ENCODE measurements at regions not wholly inside any gene's neighbourhood (a gene's known extent, or its start where the extent isn't known, plus 50 kb on each side); places are given as distances from the start of the nearest gene placed in this dataset.

DNA sequence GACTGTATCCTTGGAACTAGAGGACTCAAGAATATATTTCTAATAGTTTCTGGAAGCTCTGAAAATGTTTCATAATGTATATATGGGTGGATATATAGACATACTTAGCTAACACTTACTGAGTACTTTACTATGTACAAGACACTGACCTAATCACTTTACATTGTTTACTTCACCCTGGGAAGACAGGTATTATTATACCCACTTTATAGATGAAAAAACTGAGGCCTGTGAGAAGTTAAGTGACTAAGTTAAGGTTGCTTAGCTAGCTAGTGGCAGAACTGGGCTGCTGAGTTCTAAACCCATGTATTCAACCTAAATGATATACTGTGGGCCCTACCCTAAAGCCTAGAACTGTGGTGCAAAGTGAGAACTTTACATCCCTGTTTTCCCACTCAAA is 79.1 kb upstream of the SSTR1 start:
- TF ChIP-seq, protein P1, sequence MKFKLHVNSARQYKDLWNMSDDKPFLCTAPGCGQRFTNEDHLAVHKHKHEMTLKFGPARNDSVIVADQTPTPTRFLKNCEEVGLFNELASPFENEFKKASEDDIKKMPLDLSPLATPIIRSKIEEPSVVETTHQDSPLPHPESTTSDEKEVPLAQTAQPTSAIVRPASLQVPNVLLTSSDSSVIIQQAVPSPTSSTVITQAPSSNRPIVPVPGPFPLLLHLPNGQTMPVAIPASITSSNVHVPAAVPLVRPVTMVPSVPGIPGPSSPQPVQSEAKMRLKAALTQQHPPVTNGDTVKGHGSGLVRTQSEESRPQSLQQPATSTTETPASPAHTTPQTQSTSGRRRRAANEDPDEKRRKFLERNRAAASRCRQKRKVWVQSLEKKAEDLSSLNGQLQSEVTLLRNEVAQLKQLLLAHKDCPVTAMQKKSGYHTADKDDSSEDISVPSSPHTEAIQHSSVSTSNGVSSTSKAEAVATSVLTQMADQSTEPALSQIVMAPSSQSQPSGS (CRISPR knock-in tag; IDR thresholded peaks at IDR 0.05; ENCODE audit: borderline replicate concordance, low read depth): no peak
- TF ChIP-seq, protein P2, sequence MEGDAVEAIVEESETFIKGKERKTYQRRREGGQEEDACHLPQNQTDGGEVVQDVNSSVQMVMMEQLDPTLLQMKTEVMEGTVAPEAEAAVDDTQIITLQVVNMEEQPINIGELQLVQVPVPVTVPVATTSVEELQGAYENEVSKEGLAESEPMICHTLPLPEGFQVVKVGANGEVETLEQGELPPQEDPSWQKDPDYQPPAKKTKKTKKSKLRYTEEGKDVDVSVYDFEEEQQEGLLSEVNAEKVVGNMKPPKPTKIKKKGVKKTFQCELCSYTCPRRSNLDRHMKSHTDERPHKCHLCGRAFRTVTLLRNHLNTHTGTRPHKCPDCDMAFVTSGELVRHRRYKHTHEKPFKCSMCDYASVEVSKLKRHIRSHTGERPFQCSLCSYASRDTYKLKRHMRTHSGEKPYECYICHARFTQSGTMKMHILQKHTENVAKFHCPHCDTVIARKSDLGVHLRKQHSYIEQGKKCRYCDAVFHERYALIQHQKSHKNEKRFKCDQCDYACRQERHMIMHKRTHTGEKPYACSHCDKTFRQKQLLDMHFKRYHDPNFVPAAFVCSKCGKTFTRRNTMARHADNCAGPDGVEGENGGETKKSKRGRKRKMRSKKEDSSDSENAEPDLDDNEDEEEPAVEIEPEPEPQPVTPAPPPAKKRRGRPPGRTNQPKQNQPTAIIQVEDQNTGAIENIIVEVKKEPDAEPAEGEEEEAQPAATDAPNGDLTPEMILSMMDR (IDR thresholded peaks at IDR 0.05): no peak
- no peak for TF ChIP-seq ZNF317 (CRISPR knock-in tag; IDR thresholded peaks at IDR 0.05; ENCODE audit: borderline replicate concordance, low read depth)
- TF ChIP-seq, protein P3, sequence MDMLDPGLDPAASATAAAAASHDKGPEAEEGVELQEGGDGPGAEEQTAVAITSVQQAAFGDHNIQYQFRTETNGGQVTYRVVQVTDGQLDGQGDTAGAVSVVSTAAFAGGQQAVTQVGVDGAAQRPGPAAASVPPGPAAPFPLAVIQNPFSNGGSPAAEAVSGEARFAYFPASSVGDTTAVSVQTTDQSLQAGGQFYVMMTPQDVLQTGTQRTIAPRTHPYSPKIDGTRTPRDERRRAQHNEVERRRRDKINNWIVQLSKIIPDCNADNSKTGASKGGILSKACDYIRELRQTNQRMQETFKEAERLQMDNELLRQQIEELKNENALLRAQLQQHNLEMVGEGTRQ (CRISPR knock-in tag; IDR thresholded peaks at IDR 0.05): no peak
- TF ChIP-seq MYBL2 (CRISPR knock-in tag; IDR thresholded peaks at IDR 0.05): no peak
- TF ChIP-seq, protein P4, sequence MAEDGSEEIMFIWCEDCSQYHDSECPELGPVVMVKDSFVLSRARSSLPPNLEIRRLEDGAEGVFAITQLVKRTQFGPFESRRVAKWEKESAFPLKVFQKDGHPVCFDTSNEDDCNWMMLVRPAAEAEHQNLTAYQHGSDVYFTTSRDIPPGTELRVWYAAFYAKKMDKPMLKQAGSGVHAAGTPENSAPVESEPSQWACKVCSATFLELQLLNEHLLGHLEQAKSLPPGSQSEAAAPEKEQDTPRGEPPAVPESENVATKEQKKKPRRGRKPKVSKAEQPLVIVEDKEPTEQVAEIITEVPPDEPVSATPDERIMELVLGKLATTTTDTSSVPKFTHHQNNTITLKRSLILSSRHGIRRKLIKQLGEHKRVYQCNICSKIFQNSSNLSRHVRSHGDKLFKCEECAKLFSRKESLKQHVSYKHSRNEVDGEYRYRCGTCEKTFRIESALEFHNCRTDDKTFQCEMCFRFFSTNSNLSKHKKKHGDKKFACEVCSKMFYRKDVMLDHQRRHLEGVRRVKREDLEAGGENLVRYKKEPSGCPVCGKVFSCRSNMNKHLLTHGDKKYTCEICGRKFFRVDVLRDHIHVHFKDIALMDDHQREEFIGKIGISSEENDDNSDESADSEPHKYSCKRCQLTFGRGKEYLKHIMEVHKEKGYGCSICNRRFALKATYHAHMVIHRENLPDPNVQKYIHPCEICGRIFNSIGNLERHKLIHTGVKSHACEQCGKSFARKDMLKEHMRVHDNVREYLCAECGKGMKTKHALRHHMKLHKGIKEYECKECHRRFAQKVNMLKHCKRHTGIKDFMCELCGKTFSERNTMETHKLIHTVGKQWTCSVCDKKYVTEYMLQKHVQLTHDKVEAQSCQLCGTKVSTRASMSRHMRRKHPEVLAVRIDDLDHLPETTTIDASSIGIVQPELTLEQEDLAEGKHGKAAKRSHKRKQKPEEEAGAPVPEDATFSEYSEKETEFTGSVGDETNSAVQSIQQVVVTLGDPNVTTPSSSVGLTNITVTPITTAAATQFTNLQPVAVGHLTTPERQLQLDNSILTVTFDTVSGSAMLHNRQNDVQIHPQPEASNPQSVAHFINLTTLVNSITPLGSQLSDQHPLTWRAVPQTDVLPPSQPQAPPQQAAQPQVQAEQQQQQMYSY (CRISPR knock-in tag; IDR thresholded peaks at IDR 0.05): no peak
- TF ChIP-seq, protein P5, sequence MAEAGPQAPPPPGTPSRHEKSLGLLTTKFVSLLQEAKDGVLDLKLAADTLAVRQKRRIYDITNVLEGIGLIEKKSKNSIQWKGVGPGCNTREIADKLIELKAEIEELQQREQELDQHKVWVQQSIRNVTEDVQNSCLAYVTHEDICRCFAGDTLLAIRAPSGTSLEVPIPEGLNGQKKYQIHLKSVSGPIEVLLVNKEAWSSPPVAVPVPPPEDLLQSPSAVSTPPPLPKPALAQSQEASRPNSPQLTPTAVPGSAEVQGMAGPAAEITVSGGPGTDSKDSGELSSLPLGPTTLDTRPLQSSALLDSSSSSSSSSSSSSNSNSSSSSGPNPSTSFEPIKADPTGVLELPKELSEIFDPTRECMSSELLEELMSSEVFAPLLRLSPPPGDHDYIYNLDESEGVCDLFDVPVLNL (CRISPR knock-in tag; IDR thresholded peaks at IDR 0.05; ENCODE audit: borderline replicate concordance, low read depth): no peak
- TF ChIP-seq KAT7 (CRISPR knock-in tag; IDR thresholded peaks at IDR 0.05; ENCODE audit: borderline replicate concordance): no peak
- TF ChIP-seq, protein P6, sequence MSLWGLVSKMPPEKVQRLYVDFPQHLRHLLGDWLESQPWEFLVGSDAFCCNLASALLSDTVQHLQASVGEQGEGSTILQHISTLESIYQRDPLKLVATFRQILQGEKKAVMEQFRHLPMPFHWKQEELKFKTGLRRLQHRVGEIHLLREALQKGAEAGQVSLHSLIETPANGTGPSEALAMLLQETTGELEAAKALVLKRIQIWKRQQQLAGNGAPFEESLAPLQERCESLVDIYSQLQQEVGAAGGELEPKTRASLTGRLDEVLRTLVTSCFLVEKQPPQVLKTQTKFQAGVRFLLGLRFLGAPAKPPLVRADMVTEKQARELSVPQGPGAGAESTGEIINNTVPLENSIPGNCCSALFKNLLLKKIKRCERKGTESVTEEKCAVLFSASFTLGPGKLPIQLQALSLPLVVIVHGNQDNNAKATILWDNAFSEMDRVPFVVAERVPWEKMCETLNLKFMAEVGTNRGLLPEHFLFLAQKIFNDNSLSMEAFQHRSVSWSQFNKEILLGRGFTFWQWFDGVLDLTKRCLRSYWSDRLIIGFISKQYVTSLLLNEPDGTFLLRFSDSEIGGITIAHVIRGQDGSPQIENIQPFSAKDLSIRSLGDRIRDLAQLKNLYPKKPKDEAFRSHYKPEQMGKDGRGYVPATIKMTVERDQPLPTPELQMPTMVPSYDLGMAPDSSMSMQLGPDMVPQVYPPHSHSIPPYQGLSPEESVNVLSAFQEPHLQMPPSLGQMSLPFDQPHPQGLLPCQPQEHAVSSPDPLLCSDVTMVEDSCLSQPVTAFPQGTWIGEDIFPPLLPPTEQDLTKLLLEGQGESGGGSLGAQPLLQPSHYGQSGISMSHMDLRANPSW (CRISPR knock-in tag; conservative IDR thresholded peaks at IDR 0.05; ENCODE audit: low read depth): no peak
- no peak for TF ChIP-seq GABPB1 (CRISPR knock-in tag; IDR thresholded peaks at IDR 0.05)
- TF ChIP-seq ESRRA (CRISPR knock-in tag; IDR thresholded peaks at IDR 0.05; ENCODE audit: borderline replicate concordance): no peak
- no peak for TF ChIP-seq CREB1 (CRISPR knock-in tag; IDR thresholded peaks at IDR 0.05)
- TF ChIP-seq JUN (CRISPR knock-in tag; IDR thresholded peaks at IDR 0.05): no peak

Data from WTC11 (cell line).